ENCODE measurements at regions not wholly inside any gene's neighbourhood (a gene's known extent, or its start where the extent isn't known, plus 50 kb on each side); places are given as distances from the start of the nearest gene placed in this dataset.
A peak's percentile ranks its signal among the peaks of the same experiment; 100 is the strongest.

DNA sequence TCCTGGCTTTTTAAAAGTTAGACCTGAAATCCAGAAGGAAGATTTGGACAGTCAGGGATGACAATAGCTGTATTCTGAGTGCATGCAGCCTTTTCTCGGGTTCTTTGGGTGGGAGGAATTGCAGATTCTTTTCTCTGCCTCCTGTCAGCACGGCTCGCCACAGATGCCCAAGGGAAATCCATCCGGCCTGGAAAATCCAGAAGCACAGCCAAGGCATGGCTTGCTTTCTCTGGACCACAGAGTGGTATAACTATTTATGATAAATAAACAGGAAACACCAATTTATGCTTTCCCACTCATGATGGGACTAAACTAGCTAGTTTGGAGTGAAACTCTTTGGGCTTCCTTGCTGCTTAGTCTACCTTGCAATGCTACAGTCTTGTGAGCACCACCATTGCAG lies 59.1 kb downstream of the C9orf152 start:
- no peak overlapping the region for H3K4me3 ChIP-seq (ENCODE audit: low read depth, low read length)
- peak; percentile 22 for DNase-seq
- peaks cover 5% of the 10 kb centered on the region for H3K36me3 ChIP-seq (replicated peaks)
- no peak overlapping the region for H3K27ac ChIP-seq
- H3K27me3 ChIP-seq (replicated peaks): no peaks in the 10 kb centered on the region
- TF ChIP-seq CTCF (IDR thresholded peaks at IDR 0.05; ENCODE audit: low read depth, low read length, missing control alignments): no peak
- in situ Hi-C loops (cut with HindIII; ENCODE audit: low pct_ligation_motif_present, low sequenced_read_pairs): no loop called here
